Gastroesophageal sphincter (tissue), 4 donors: ENCODE measurements at regions not wholly inside any gene's neighbourhood (a gene's known extent, or its start where the extent isn't known, plus 50 kb on each side); places are given as distances from the start of the nearest gene placed in this dataset.

Source experiments
- ATAC-seq: fragments of 150-250 bp; one replicate; pipeline ENCODE4 v1.9.1; 2016; ENCODE audit warnings: mild to moderate bottlenecking, moderate library complexity
- H3K27ac ChIP-seq, 4 donors: fragments of 200-600 bp; sonication (generic) in 3 of 4; 1 replicate in 3 of 4; 2 replicates in 1 of 4; pipeline ENCODE4 v1.5.1; 2016 to 2019
- H3K27me3 ChIP-seq: fragments of 200-600 bp; sonication (generic); one replicate; pipeline ENCODE4 v1.5.1; 2019
- H3K36me3 ChIP-seq, 2 donors: fragments of 200-600 bp; sonication (generic); one replicate each; pipeline ENCODE4 v1.5.1; 2019; ENCODE audit warnings: control low read depth in 1 of 2
- H3K4me1 ChIP-seq, 3 donors: fragments of 200-600 bp; sonication (generic); 1 replicate in 2 of 3; 2 replicates in 1 of 3; pipeline ENCODE4 v1.5.1; 2016 to 2019; ENCODE audit warnings: control low read depth in 2 of 3
- H3K4me3 ChIP-seq, 2 donors: fragments of 200-600 bp; sonication (generic); one replicate each; pipeline ENCODE4 v1.5.1; 2019; ENCODE audit warnings: mild to moderate bottlenecking in 1 of 2, moderate library complexity in 1 of 2
- H3K9me3 ChIP-seq, 3 donors: fragments of 200-600 bp; sonication (generic); one replicate each; pipeline ENCODE4 v1.5.1; 2017 to 2019; ENCODE audit warnings: control low read depth in 2 of 3
- EP300 ChIP-seq: sonication (generic); formaldehyde crosslinking; IDR thresholded peaks from one replicate; pipeline ENCODE4 v1.6.1; 2017; ENCODE audit warnings: antibody characterized with exemption, mild to moderate bottlenecking
- POLR2A ChIP-seq, 2 donors: fragments of 450-650 bp; IDR thresholded peaks; one replicate each; pipeline ENCODE4 v1.6.1; 2017; ENCODE audit warnings: antibody characterized with exemption in 2 of 2, mild to moderate bottlenecking in 2 of 2, moderate library complexity in 1 of 2
- POLR2AphosphoS5 ChIP-seq: sonication (generic); formaldehyde crosslinking; IDR thresholded peaks from one replicate; pipeline ENCODE4 v1.6.1; 2017; ENCODE audit warnings: antibody characterized with exemption
- WGBS, 2 donors: methylation state at CpG; one replicate each; pipeline ENCODE4 v1.1.5; 2018; ENCODE audit warnings: low coverage in 1 of 2; 5-methylcytosine and 5-hydroxymethylcytosine counted together
- TF ChIP-seq, protein P1 (sequence below), 4 experiments: fragments of 200-600 bp in 2 of 4; fragments of 450-650 bp in 2 of 4; sonication (generic) in 1 of 4; IDR thresholded peaks; one replicate each; pipeline ENCODE4 v1.5.1; 2017 to 2019; ENCODE audit warnings: antibody characterized with exemption in 4 of 4, mild to moderate bottlenecking in 2 of 4, moderate library complexity in 2 of 4

DNA sequence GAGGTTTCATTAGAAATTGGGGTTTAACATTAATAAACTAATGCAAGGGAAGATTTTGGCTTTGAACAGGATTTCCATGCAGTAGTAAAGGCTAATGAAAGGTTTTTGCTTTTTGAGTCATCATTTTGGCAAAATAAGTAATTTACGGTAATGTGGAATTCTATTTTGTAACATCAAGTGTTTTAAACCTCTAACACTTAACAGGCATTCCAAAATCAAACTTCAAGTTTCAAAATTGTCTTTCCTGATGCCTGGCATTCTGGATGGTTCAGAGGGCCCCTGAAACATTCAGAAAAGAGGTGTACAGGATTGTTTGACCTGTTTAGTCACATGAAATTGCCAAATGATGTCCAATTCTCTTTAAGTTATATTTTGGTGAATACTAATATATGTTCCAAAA lies 90.4 kb upstream of the GNAZ start:
- TF ChIP-seq POLR2AphosphoS5 (no peak), EP300 (no peak), POLR2A (IDR thresholded peaks at IDR 0.05) (no peak)
- TF ChIP-seq, protein P1, sequence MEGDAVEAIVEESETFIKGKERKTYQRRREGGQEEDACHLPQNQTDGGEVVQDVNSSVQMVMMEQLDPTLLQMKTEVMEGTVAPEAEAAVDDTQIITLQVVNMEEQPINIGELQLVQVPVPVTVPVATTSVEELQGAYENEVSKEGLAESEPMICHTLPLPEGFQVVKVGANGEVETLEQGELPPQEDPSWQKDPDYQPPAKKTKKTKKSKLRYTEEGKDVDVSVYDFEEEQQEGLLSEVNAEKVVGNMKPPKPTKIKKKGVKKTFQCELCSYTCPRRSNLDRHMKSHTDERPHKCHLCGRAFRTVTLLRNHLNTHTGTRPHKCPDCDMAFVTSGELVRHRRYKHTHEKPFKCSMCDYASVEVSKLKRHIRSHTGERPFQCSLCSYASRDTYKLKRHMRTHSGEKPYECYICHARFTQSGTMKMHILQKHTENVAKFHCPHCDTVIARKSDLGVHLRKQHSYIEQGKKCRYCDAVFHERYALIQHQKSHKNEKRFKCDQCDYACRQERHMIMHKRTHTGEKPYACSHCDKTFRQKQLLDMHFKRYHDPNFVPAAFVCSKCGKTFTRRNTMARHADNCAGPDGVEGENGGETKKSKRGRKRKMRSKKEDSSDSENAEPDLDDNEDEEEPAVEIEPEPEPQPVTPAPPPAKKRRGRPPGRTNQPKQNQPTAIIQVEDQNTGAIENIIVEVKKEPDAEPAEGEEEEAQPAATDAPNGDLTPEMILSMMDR (IDR thresholded peaks at IDR 0.05): no peak
- ATAC-seq: no peak
- Histone ChIP-seq H3K4me1 (no peaks in the 10 kb centered on the region), H3K9me3 (peaks cover 0 to 24% (median 0%) of the 10 kb centered on the region in 3 donors), H3K36me3 (no peaks in the 10 kb centered on the region), H3K27ac (no peak overlapping the region), H3K4me3 (no peak overlapping the region), H3K27me3 (peaks cover 12% of the 10 kb centered on the region)
- WGBS, 2 donors: 86 to 92% methylated on average over 1 of the region's 1 CpG

DNA sequence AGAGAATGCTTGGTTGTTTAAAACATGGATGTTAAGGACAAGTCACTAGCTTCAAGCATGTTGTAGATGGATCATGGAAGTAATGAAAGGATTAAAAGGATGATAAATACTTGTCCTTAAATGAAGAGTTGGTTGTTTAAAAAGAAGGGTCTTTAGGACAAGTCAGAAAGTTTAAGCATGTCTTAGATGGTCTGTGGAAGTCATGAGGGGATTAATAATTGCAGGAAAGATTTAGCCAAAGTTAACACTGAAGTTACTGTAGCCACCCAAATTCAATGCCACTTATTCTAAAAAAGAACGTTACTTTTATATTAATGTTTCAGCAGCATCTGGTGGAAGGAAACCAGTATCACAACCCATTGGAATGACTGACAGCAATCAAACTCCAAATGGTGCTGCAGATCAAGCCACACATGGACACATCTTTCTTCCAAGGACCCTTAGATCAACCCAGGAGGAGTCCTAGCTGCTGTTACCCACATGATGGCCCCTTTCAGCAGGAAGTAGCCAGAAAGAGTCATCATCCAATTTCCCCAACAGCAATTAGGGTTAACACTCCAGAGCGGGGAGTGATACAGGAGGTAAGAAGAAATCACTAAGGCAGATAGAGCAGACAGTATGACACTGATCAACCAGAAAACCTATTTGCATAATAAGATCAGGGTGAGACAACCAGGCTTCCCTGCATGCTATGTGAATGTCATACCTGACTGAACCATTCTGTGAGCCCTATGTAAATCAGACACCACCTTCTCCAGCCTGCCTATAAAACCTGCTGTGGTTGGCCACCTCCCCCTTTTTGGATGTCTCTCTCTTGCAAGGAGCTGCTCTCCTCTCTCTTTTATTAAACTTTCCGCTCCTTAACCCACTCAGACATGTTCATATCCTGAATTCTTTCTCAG lies 88.4 kb upstream of the GNAZ start:
- ATAC-seq: no peak
- Histone ChIP-seq H3K36me3 (no peaks in the 10 kb centered on the region), H3K9me3 (peaks cover 0 to 24% (median 0%) of the 10 kb centered on the region in 3 donors), H3K27ac (no peak overlapping the region), H3K27me3 (peaks cover 9% of the 10 kb centered on the region), H3K4me3 (no peak overlapping the region), H3K4me1 (no peaks in the 10 kb centered on the region)
- WGBS, 2 donors: 92% methylated on average over 3 of the region's 3 CpGs; no CpG with 5 or more reads in 1 of the 2 donors
- TF ChIP-seq POLR2A (IDR thresholded peaks at IDR 0.05) (no peak), POLR2AphosphoS5 (no peak), EP300 (no peak)
- TF ChIP-seq, protein P1 (IDR thresholded peaks at IDR 0.05): no peak

DNA sequence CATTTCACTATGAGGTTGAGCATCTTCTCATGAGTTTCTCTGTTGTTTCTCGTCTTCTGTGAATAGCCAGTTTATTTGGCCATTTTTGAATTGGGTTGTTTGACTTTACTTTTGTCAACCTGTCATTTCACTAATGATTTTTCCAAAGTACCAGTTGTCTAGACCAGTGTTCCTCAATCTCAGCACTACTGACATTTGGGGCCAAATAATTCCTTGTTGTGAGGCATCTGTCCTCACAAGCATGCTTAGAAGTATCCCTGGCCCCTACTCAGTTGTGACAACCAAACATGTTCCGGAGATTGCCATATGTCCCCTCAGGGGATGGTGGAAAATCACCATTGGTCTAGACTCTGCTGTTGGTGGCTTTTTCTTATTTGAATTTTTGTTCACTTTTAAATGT lies 87.7 kb upstream of the GNAZ start:
- 73% methylated on average over 2 of the region's 2 CpGs for WGBS, 2 donors
- TF ChIP-seq POLR2AphosphoS5 (no peak), POLR2A (IDR thresholded peaks at IDR 0.05) (no peak), EP300 (no peak)
- TF ChIP-seq, protein P1 (IDR thresholded peaks at IDR 0.05): no peak
- ATAC-seq: no peak

GRCh38 chr22:22983123-22983522 lies 87.2 kb upstream of the GNAZ start:
- Histone ChIP-seq H3K4me1 (no peaks in the 10 kb centered on the region), H3K27me3 (peaks cover 12% of the 10 kb centered on the region), H3K27ac (no peak overlapping the region), H3K36me3 (no peaks in the 10 kb centered on the region), H3K4me3 (no peak overlapping the region), H3K9me3 (peaks cover 0 to 24% (median 0%) of the 10 kb centered on the region in 3 donors)
- WGBS, 2 donors: 76 to 100% methylated on average over 1 to 2 of the region's 2 CpGs
- no peak for TF ChIP-seq POLR2A (IDR thresholded peaks at IDR 0.05)
- TF ChIP-seq POLR2AphosphoS5: no peak
- TF ChIP-seq, protein P1 (IDR thresholded peaks at IDR 0.05): no peak
- TF ChIP-seq EP300: no peak
- ATAC-seq: no peak

More for the DNA sequence above, 87.7 kb upstream of the GNAZ start:
- H3K27me3 ChIP-seq: peaks cover 12% of the 10 kb centered on the region
- H3K4me3 ChIP-seq: no peak overlapping the region
- no peaks in the 10 kb centered on the region for H3K4me1 ChIP-seq
- peaks cover 0 to 24% (median 0%) of the 10 kb centered on the region in 3 donors for H3K9me3 ChIP-seq
- H3K27ac ChIP-seq: no peak overlapping the region
- no peaks in the 10 kb centered on the region for H3K36me3 ChIP-seq

- TF ChIP-seq POLR2AphosphoS5: no peak
- TF ChIP-seq POLR2A (IDR thresholded peaks at IDR 0.05): no peak
- TF ChIP-seq EP300: no peak
- TF ChIP-seq, protein P1 (IDR thresholded peaks at IDR 0.05): no peak
- WGBS, 2 donors: 60% methylated on average over 1 of the region's 1 CpG; no CpG with 5 or more reads in 1 of the 2 donors
- Histone ChIP-seq H3K9me3 (peaks cover 0 to 22% (median 0%) of the 10 kb centered on the region in 3 donors), H3K4me3 (no peak overlapping the region), H3K4me1 (no peaks in the 10 kb centered on the region), H3K27ac (no peak overlapping the region), H3K27me3 (peaks cover 12% of the 10 kb centered on the region), H3K36me3 (no peaks in the 10 kb centered on the region)
- ATAC-seq: no peak
These were observed 86.5 kb upstream of the GNAZ start for GRCh38 chr22:22983816-22984215.
